Stomach (tissue), 4 donors: ENCODE measurements at regions not wholly inside any gene's neighbourhood (a gene's known extent, or its start where the extent isn't known, plus 50 kb on each side); places are given as distances from the start of the nearest gene placed in this dataset.

ENCODE experiments used
- CTCF ChIP-seq, 7 experiments: fragments of 450-650 bp in 4 of 7; fragments of 200-600 bp in 3 of 7; sonication (generic) in 3 of 7; IDR thresholded peaks; one replicate each; pipeline ENCODE4 v1.5.1; 2016 to 2019; ENCODE audit warnings: antibody characterized with exemption in 7 of 7, control low read depth in 2 of 7, mild to moderate bottlenecking in 1 of 7
- EP300 ChIP-seq: sonication (generic); formaldehyde crosslinking; IDR thresholded peaks from one replicate; pipeline ENCODE4 v1.6.1; 2017; ENCODE audit warnings: antibody characterized with exemption
- POLR2AphosphoS5 ChIP-seq, 3 donors: sonication (generic); formaldehyde crosslinking; IDR thresholded peaks; one replicate each; pipeline ENCODE4 v1.6.1; 2016; ENCODE audit warnings: antibody characterized with exemption in 3 of 3

- TF ChIP-seq EP300 (no peak), POLR2AphosphoS5 (IDR thresholded peaks at IDR 0.05) (no peak), CTCF (IDR thresholded peaks at IDR 0.05) (no peak)
Observed at GRCh38 chr1:14439015-14439414, 159.5 kb upstream of the KAZN start.
